Activated T-helper 1 cell treated with anti-CD3 and anti-CD28 coated beads, Interleukin-12 subunit alpha, Interleukin-12 subunit beta, Interleukin-2, Interleukin-4 antibody, amounts not matched to agents 30 ng/mL and 10 ng/mL and 1 ng/mL, durations not matched to agents 14 hours and 24 hours and 36 hours (primary cell): ENCODE measurements at regions not wholly inside any gene's neighbourhood (a gene's known extent, or its start where the extent isn't known, plus 50 kb on each side); places are given as distances from the start of the nearest gene placed in this dataset.

Experiments
- DNase-seq: peaks from one replicate; pipeline ENCODE4 v3.0.0; 2021; ENCODE audit warnings: low spot score
- H3K27ac Mint-ChIP-seq: one replicate; pipeline ENCODE4 v1.8.0; 2021; ENCODE audit warnings: mild to moderate bottlenecking, mixed read lengths
- H3K27me3 Mint-ChIP-seq: one replicate; pipeline ENCODE4 v1.8.0; 2022; ENCODE audit warnings: mild to moderate bottlenecking, moderate library complexity, mixed read lengths; ENCODE audit not compliant: insufficient read depth
- H3K36me3 Mint-ChIP-seq: one replicate; pipeline ENCODE4 v1.8.0; 2021; ENCODE audit warnings: low read depth, mixed read lengths
- H3K4me1 Mint-ChIP-seq: one replicate; pipeline ENCODE4 v1.8.0; 2021; ENCODE audit warnings: low read depth, mixed read lengths
- H3K4me3 Mint-ChIP-seq: one replicate; pipeline ENCODE4 v1.8.0; 2021; ENCODE audit warnings: mild to moderate bottlenecking, moderate library complexity, mixed read lengths
- H3K9me3 Mint-ChIP-seq: one replicate; pipeline ENCODE4 v1.8.0; 2021; ENCODE audit warnings: mixed read lengths
- intact Hi-C: fragments of 100-400 bp; cut with micrococcal nuclease; formaldehyde crosslinking; loops from one replicate; pipeline ENCODE4 v1.15.1; 2024

- H3K27ac Mint-ChIP-seq, result no peak overlapping the region
- H3K9me3 Mint-ChIP-seq, result no peaks in the 10 kb centered on the region
- intact Hi-C loops, result no loop called here
- H3K27me3 Mint-ChIP-seq, result no peaks in the 10 kb centered on the region
- DNase-seq, result no peak
- no peaks in the 10 kb centered on the region for H3K4me1 Mint-ChIP-seq
- peaks cover 20% of the 10 kb centered on the region for H3K36me3 Mint-ChIP-seq
- no peak overlapping the region for H3K4me3 Mint-ChIP-seq
These were observed 227.5 kb upstream of the STK26 start for GRCh38 chrX:131795442-131796229.

- Mint-ChIP-seq H3K36me3 (peaks cover 2% of the 10 kb centered on the region), H3K27me3 (no peaks in the 10 kb centered on the region), H3K4me1 (no peaks in the 10 kb centered on the region), H3K27ac (no peak overlapping the region), H3K4me3 (no peak overlapping the region), H3K9me3 (no peaks in the 10 kb centered on the region)
- intact Hi-C loops, result no loop called here
- no peak for DNase-seq
These were observed 222.0 kb upstream of the STK26 start for GRCh38 chrX:131801066-131801465.

- DNase-seq, result no peak
- intact Hi-C loops, result loop anchor here (2.0 kb wide), 1 partner anchor 825 kb away; no protein-coding TSS in a partner anchor
- Mint-ChIP-seq H3K36me3 (peaks cover 2% of the 10 kb centered on the region), H3K9me3 (no peaks in the 10 kb centered on the region), H3K27me3 (no peaks in the 10 kb centered on the region), H3K27ac (no peak overlapping the region), H3K4me3 (no peak overlapping the region), H3K4me1 (no peaks in the 10 kb centered on the region)
These were observed 221.2 kb upstream of the STK26 start for GRCh38 chrX:131801911-131802310.

GRCh38 chrX:131802836-131803626 lies 220.1 kb upstream of the STK26 start:
- H3K4me3 Mint-ChIP-seq, result no peak overlapping the region
- H3K27me3 Mint-ChIP-seq, result no peaks in the 10 kb centered on the region
- H3K9me3 Mint-ChIP-seq, result no peaks in the 10 kb centered on the region
- H3K36me3 Mint-ChIP-seq, result peaks cover 2% of the 10 kb centered on the region
- H3K27ac Mint-ChIP-seq, result no peak overlapping the region
- DNase-seq, result no peak
- intact Hi-C loops, result loop anchor here (2.0 kb wide), 1 partner anchor 826 kb away; no protein-coding TSS in a partner anchor
- H3K4me1 Mint-ChIP-seq, result no peaks in the 10 kb centered on the region

GRCh38 chrX:131812847-131813825 lies 210.0 kb upstream of the STK26 start:
- Mint-ChIP-seq H3K36me3 (peaks cover 5% of the 10 kb centered on the region), H3K9me3 (no peaks in the 10 kb centered on the region), H3K27me3 (no peaks in the 10 kb centered on the region), H3K4me1 (peaks cover 36% of the 10 kb centered on the region), H3K27ac (peak overlapping the region; percentile 89), H3K4me3 (peak overlapping the region; percentile 76)
- peak; percentile 63 for DNase-seq
- intact Hi-C loops, result loop anchor here (1.0 to 5.0 kb wide), 4 partner anchors 15 to 1906 kb away; partner anchors contain the start of genes ENOX2 and UTP14A

GRCh38 chrX:131816551-131817136 lies 206.5 kb upstream of the STK26 start:
- peaks cover 10% of the 10 kb centered on the region for H3K36me3 Mint-ChIP-seq
- H3K27me3 Mint-ChIP-seq, result no peaks in the 10 kb centered on the region
- no peaks in the 10 kb centered on the region for H3K9me3 Mint-ChIP-seq
- peak overlapping the region; percentile 43 for H3K4me3 Mint-ChIP-seq
- peak; percentile 52 for DNase-seq
- peak overlapping the region; percentile 81 for H3K27ac Mint-ChIP-seq
- intact Hi-C loops, result loop anchor here (1.0 to 5.0 kb wide), 2 partner anchors 12 to 1549 kb away; partner anchors contain the start of gene ZNF280C
- H3K4me1 Mint-ChIP-seq, result peaks cover 42% of the 10 kb centered on the region

DNA sequence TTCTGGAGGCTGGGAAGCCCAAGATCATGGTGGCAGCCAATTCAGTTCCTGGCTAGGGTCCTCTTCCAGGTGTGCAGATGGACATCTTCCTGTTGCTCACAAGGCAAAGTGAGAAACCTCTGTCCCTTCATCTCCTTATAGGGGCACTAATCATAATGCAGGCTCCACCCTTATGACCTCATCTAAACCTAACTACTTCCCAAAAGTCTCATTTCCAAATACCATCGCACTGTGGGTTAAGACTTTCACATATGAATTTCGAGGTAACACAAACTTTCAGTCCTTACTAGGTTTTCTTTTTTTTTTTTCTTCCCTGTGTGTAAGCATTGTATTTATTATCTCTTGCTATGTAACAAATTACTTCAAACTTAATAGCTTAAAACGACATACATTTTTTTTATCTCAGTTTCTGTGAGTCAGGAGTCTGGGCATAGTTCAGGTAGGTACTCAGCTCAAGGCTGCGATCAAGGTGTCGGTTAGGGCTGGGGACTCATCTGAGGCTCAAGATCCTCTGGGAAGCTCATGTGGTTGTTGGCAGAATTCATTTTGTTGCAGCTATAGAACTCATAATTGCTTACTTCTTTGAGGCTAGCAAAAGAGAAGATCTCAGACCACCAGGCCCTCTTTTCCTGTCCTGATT lies 204.7 kb upstream of the STK26 start:
- no peak overlapping the region for H3K4me3 Mint-ChIP-seq
- H3K9me3 Mint-ChIP-seq, result no peaks in the 10 kb centered on the region
- peak overlapping the region; percentile 23 for H3K27ac Mint-ChIP-seq
- intact Hi-C loops, result loop anchor here (5.0 kb wide), 1 partner anchor 1551 kb away; the partner anchor contains the start of gene ZNF280C
- no peak for DNase-seq
- no peaks in the 10 kb centered on the region for H3K27me3 Mint-ChIP-seq
- peaks cover 12% of the 10 kb centered on the region for H3K36me3 Mint-ChIP-seq
- peaks cover 32% of the 10 kb centered on the region for H3K4me1 Mint-ChIP-seq

- Mint-ChIP-seq H3K27ac (no peak overlapping the region), H3K9me3 (no peaks in the 10 kb centered on the region), H3K36me3 (peaks cover 13% of the 10 kb centered on the region), H3K4me3 (no peak overlapping the region), H3K27me3 (no peaks in the 10 kb centered on the region), H3K4me1 (peaks cover 25% of the 10 kb centered on the region)
- no peak for DNase-seq
- intact Hi-C loops, result loop anchor here (10.0 kb wide), 1 partner anchor 1737 kb away; no protein-coding TSS in a partner anchor
These were observed 201.0 kb upstream of the STK26 start for GRCh38 chrX:131821945-131822622.

DNA sequence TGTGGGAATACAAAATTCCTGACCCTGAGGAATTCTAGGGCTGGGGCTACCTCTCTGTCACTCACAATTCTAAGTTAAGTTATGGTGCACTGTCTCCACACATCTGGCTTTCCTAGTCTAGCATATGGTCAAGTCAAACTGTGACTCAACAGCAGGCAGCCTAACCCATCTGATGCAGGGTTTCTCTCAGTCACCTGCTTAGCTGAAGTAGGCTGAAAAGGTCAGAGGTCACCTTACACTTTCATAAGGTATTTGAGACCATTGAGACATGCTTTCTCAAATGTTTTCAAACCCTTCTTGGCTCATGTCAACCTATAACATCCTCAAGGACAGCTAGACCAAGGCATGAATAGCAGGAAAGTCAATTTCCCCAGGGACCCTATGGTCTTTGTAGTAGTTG lies 196.5 kb upstream of the STK26 start:
- intact Hi-C loops, result loop anchor here (5.0 to 10.0 kb wide), 3 partner anchors 1742 to 1966 kb away; no protein-coding TSS in a partner anchor
- Mint-ChIP-seq H3K36me3 (peaks cover 11% of the 10 kb centered on the region), H3K27me3 (no peaks in the 10 kb centered on the region), H3K4me1 (peaks cover 29% of the 10 kb centered on the region), H3K9me3 (no peaks in the 10 kb centered on the region), H3K4me3 (no peak overlapping the region), H3K27ac (no peak overlapping the region)
- no peak for DNase-seq

DNA sequence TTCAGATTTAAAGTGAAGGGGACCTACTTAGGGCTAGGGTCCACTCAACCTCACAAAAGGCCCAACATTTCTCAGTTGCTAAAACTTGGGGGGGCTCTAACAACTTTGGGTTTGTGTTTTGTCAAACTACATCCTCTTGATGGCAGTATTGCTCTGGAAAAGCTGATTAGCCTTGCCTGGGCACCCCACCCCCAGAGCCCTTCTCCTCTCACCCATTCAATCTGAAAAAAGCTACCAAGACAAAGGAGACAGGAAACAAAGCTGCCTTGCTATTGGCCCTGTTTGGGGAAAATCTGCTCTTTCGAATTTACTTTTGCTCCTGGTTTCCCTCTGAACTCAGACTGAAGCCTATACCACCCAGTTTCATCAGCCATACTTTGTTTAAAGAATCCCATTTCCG lies 195.2 kb upstream of the STK26 start:
- H3K27ac Mint-ChIP-seq, result peak overlapping the region; percentile 93
- H3K27me3 Mint-ChIP-seq, result no peaks in the 10 kb centered on the region
- intact Hi-C loops, result loop anchor here (1.0 to 10.0 kb wide), 7 partner anchors 11 to 1964 kb away; partner anchors contain the start of gene MBNL3
- peak overlapping the region; percentile 80 for H3K4me3 Mint-ChIP-seq
- peaks cover 34% of the 10 kb centered on the region for H3K4me1 Mint-ChIP-seq
- DNase-seq, result peak; percentile 46
- H3K9me3 Mint-ChIP-seq, result no peaks in the 10 kb centered on the region
- peaks cover 8% of the 10 kb centered on the region for H3K36me3 Mint-ChIP-seq

GRCh38 chrX:131828482-131828881 lies 194.6 kb upstream of the STK26 start:
- H3K4me3 Mint-ChIP-seq, result peak overlapping the region; percentile 80
- no peaks in the 10 kb centered on the region for H3K9me3 Mint-ChIP-seq
- peak overlapping the region; percentile 72 for H3K27ac Mint-ChIP-seq
- intact Hi-C loops, result loop anchor here (1.0 to 10.0 kb wide), 7 partner anchors 11 to 1964 kb away; partner anchors contain the start of gene MBNL3
- peaks cover 8% of the 10 kb centered on the region for H3K36me3 Mint-ChIP-seq
- peaks cover 34% of the 10 kb centered on the region for H3K4me1 Mint-ChIP-seq
- no peaks in the 10 kb centered on the region for H3K27me3 Mint-ChIP-seq
- DNase-seq, result no peak
